ENCODE measurements at regions not wholly inside any gene's neighbourhood (a gene's known extent, or its start where the extent isn't known, plus 50 kb on each side); places are given as distances from the start of the nearest gene placed in this dataset.

GRCh38 chr4:116385583-116385982 lies 699.8 kb downstream of the TRAM1L1 start:
- TF ChIP-seq CTCF (IDR thresholded peaks at IDR 0.05; ENCODE audit: low read depth, low read length) = no peak

GRCh38 chr4:116374815-116375214 lies 710.6 kb downstream of the TRAM1L1 start:
- TF ChIP-seq CTCF (IDR thresholded peaks at IDR 0.05; ENCODE audit: low read depth, low read length) = no peak
- DNase-seq (ENCODE audit: extremely low read depth, low read depth) = no peak

More at GRCh38 chr4:116385583-116385982, 699.8 kb downstream of the TRAM1L1 start:
- DNase-seq (ENCODE audit: extremely low read depth, low read depth) = no peak

- DNase-seq (ENCODE audit: extremely low read depth, low read depth) = no peak
- no peak for TF ChIP-seq CTCF (IDR thresholded peaks at IDR 0.05; ENCODE audit: low read depth, low read length)
These were observed 722.8 kb downstream of the TRAM1L1 start for GRCh38 chr4:116362583-116362982.

- no peak for TF ChIP-seq CTCF (IDR thresholded peaks at IDR 0.05; ENCODE audit: low read depth, low read length)
- DNase-seq (ENCODE audit: extremely low read depth, low read depth) = no peak
These were observed 723.6 kb downstream of the TRAM1L1 start for GRCh38 chr4:116361790-116362189.

GRCh38 chr4:116358633-116359222 lies 726.6 kb downstream of the TRAM1L1 start:
- peak; percentile 29 for DNase-seq (ENCODE audit: extremely low read depth, low read depth)
- TF ChIP-seq CTCF (IDR thresholded peaks at IDR 0.05; ENCODE audit: low read depth, low read length) = peak; percentile 53

GRCh38 chr4:116357758-116358157 lies 727.6 kb downstream of the TRAM1L1 start:
- no peak for TF ChIP-seq CTCF (IDR thresholded peaks at IDR 0.05; ENCODE audit: low read depth, low read length)
- DNase-seq (ENCODE audit: extremely low read depth, low read depth) = no peak

GRCh38 chr4:116346750-116347149 lies 738.6 kb downstream of the TRAM1L1 start:
- TF ChIP-seq CTCF (IDR thresholded peaks at IDR 0.05; ENCODE audit: low read depth, low read length) = no peak
- DNase-seq (ENCODE audit: extremely low read depth, low read depth) = no peak
